Omental fat pad (tissue), 3 donors: ENCODE measurements at regions not wholly inside any gene's neighbourhood (a gene's known extent, or its start where the extent isn't known, plus 50 kb on each side); places are given as distances from the start of the nearest gene placed in this dataset.

ENCODE experiments used
- ATAC-seq: fragments of 150-250 bp; one replicate; pipeline ENCODE4 v1.9.1; 2016; ENCODE audit warnings: mild to moderate bottlenecking, moderate library complexity; ENCODE audit not compliant: low FRiP score
- DNase-seq: peaks from one replicate; pipeline ENCODE4 v3.0.0-alpha.2; 2019; ENCODE audit warnings: low spot score
- CTCF ChIP-seq, 3 donors: fragments of 450-650 bp; IDR thresholded peaks; one replicate each; pipeline ENCODE4 v1.5.1; 2016 to 2017; ENCODE audit warnings: antibody characterized with exemption in 3 of 3, mild to moderate bottlenecking in 3 of 3, moderate library complexity in 2 of 3

GRCh38 chr5:86374611-86375010 is 243.1 kb upstream of the COX7C start:
- DNase-seq (no peak), ATAC-seq (no peak)
- TF ChIP-seq CTCF (IDR thresholded peaks at IDR 0.05) = no peak

GRCh38 chr5:86376214-86376613 is 241.5 kb upstream of the COX7C start:
- no peak for DNase-seq
- TF ChIP-seq CTCF (IDR thresholded peaks at IDR 0.05) = no peak
- no peak for ATAC-seq

- DNase-seq = no peak
- ATAC-seq = no peak
Observed at GRCh38 chr5:86403190-86403589, 214.6 kb upstream of the COX7C start.

GRCh38 chr5:86404256-86404655 is 213.5 kb upstream of the COX7C start:
- TF ChIP-seq CTCF (IDR thresholded peaks at IDR 0.05) = no peak
- ATAC-seq (no peak), DNase-seq (no peak)

More at GRCh38 chr5:86403190-86403589, 214.6 kb upstream of the COX7C start:
- TF ChIP-seq CTCF (IDR thresholded peaks at IDR 0.05) = no peak

- ATAC-seq (no peak), DNase-seq (no peak)
- no peak for TF ChIP-seq CTCF (IDR thresholded peaks at IDR 0.05)
Observed at GRCh38 chr5:86407711-86408110, 210.0 kb upstream of the COX7C start.

GRCh38 chr5:86411596-86411995 is 206.1 kb upstream of the COX7C start:
- ATAC-seq = no peak
- no peak for TF ChIP-seq CTCF (IDR thresholded peaks at IDR 0.05)
- DNase-seq = no peak

GRCh38 chr5:86427158-86427557 is 190.6 kb upstream of the COX7C start:
- no peak for ATAC-seq
- no peak for DNase-seq
- no peak for TF ChIP-seq CTCF (IDR thresholded peaks at IDR 0.05)
